ENCODE measurements at regions not wholly inside any gene's neighbourhood (a gene's known extent, or its start where the extent isn't known, plus 50 kb on each side); places are given as distances from the start of the nearest gene placed in this dataset.
"Not testable (repeated sequence)": the region's sequence is repeated elsewhere in the genome, so short reads cannot be mapped to it uniquely, and the experiment has no call there.

DNA sequence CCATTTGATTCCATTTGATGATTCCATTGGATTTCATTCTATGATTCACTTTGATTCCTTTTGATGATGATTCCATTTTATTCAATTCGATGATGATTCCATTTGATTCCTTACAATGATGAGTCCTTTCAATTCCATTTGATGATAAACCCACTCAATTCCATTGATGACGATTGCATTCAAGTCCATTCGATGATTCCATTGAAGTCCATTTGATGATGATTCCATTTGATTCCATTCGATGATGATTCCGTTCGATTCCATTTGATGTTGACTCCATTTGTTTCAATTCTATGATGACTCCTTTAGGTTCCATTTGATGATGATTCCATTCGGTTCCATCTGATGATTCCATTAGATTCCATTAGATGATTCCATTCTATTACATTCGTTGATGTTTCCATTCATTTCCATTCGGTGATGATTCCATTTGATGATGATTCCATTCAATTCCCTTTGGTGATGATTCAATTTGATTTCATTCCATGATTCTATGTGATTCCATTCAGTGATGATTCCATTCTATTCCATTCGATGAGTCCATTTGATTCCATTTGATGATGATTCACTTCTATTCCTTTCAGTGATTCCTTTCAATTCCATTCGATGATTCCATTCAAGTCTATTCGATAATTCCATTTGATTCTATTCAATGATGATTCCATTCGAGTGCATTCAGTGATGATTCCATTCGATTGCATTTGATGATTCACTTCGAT is 1106.0 kb downstream of the RPIA start:
- in situ Hi-C loops (cut with HindIII; ENCODE audit: low pct_unique_long_range_greater_than_20kb, low sequenced_read_pairs) = no loop called here
- no peaks in the 10 kb centered on the region for H3K9me3 ChIP-seq (ENCODE audit: control insufficient read depth, insufficient read depth, low read depth, low read length)
- no peak overlapping the region for H3K4me3 ChIP-seq (ENCODE audit: low read depth in 2 of 2, low read length in 2 of 2)
- H3K27me3 ChIP-seq (ENCODE audit: control insufficient read depth, insufficient read depth, low read length) = no peaks in the 10 kb centered on the region
- intact Hi-C loops (cut with micrococcal nuclease; ENCODE audit: unreplicated experiment) = no loop called here
- TF ChIP-seq SIN3A (IDR thresholded peaks at IDR 0.05; ENCODE audit: borderline replicate concordance, insufficient read depth, low read depth, low read length) (no peak), POLR2AphosphoS5 (IDR thresholded peaks at IDR 0.05; ENCODE audit: low read depth, low read length) (no peak), TCF7L2 (IDR thresholded peaks at IDR 0.05; ENCODE audit: low read depth, low read length) (no peak)
- TF ChIP-seq, protein P1, sequence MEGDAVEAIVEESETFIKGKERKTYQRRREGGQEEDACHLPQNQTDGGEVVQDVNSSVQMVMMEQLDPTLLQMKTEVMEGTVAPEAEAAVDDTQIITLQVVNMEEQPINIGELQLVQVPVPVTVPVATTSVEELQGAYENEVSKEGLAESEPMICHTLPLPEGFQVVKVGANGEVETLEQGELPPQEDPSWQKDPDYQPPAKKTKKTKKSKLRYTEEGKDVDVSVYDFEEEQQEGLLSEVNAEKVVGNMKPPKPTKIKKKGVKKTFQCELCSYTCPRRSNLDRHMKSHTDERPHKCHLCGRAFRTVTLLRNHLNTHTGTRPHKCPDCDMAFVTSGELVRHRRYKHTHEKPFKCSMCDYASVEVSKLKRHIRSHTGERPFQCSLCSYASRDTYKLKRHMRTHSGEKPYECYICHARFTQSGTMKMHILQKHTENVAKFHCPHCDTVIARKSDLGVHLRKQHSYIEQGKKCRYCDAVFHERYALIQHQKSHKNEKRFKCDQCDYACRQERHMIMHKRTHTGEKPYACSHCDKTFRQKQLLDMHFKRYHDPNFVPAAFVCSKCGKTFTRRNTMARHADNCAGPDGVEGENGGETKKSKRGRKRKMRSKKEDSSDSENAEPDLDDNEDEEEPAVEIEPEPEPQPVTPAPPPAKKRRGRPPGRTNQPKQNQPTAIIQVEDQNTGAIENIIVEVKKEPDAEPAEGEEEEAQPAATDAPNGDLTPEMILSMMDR (IDR thresholded peaks at IDR 0.05) = no peak
- TF ChIP-seq, protein P2, sequence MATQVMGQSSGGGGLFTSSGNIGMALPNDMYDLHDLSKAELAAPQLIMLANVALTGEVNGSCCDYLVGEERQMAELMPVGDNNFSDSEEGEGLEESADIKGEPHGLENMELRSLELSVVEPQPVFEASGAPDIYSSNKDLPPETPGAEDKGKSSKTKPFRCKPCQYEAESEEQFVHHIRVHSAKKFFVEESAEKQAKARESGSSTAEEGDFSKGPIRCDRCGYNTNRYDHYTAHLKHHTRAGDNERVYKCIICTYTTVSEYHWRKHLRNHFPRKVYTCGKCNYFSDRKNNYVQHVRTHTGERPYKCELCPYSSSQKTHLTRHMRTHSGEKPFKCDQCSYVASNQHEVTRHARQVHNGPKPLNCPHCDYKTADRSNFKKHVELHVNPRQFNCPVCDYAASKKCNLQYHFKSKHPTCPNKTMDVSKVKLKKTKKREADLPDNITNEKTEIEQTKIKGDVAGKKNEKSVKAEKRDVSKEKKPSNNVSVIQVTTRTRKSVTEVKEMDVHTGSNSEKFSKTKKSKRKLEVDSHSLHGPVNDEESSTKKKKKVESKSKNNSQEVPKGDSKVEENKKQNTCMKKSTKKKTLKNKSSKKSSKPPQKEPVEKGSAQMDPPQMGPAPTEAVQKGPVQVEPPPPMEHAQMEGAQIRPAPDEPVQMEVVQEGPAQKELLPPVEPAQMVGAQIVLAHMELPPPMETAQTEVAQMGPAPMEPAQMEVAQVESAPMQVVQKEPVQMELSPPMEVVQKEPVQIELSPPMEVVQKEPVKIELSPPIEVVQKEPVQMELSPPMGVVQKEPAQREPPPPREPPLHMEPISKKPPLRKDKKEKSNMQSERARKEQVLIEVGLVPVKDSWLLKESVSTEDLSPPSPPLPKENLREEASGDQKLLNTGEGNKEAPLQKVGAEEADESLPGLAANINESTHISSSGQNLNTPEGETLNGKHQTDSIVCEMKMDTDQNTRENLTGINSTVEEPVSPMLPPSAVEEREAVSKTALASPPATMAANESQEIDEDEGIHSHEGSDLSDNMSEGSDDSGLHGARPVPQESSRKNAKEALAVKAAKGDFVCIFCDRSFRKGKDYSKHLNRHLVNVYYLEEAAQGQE (IDR thresholded peaks at IDR 0.05; ENCODE audit: insufficient read depth in 1 of 2, low read depth in 2 of 2, low read length in 1 of 2) = no peak
- ATAC-seq (no peak), DNase-seq (ENCODE audit: low read depth, low spot score) (no peak)
- no TSS peak for BruUV-seq (replicated peaks)
- ChIA-PET CTCF (no interaction called here), POLR2A (no interaction called here)
- H3K36me3 ChIP-seq (ENCODE audit: control insufficient read depth, insufficient read depth, low read length) = no peaks in the 10 kb centered on the region
- no peak overlapping the region for H3K27ac ChIP-seq (ENCODE audit: low read length)
- no peaks in the 10 kb centered on the region for H3K4me1 ChIP-seq (ENCODE audit: control insufficient read depth, insufficient read depth, low read length)

DNA sequence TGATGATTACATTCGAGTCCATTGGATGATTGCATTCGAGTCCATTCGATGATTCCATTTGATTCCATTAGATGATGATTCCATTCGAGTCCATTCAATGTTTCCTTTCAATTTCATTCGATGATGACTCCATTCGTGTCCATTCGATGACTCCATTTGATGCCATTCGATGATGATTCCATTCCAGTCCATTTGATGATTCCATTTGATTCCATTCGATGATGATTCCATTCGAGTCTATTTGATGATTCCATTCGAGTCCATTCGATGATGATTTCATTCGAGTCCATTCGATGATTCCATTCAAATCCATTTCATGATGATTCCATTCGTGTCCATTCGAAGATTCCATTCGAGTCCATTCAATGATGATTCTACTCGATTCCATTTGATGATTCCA is 1109.7 kb downstream of the RPIA start:
- H3K9me3 ChIP-seq (ENCODE audit: control insufficient read depth, insufficient read depth, low read depth, low read length); H3K27me3 ChIP-seq (ENCODE audit: control insufficient read depth, insufficient read depth, low read length); H3K4me1 ChIP-seq (ENCODE audit: control insufficient read depth, insufficient read depth, low read length); H3K4me3 ChIP-seq (ENCODE audit: low read depth in 2 of 2, low read length in 2 of 2); in situ Hi-C loops (cut with HindIII; ENCODE audit: low pct_unique_long_range_greater_than_20kb, low sequenced_read_pairs); CTCF ChIA-PET; H3K36me3 ChIP-seq (ENCODE audit: control insufficient read depth, insufficient read depth, low read length); ATAC-seq; DNase-seq (ENCODE audit: low read depth, low spot score); intact Hi-C loops (cut with micrococcal nuclease; ENCODE audit: unreplicated experiment); BruUV-seq (replicated peaks); POLR2A ChIA-PET; H3K27ac ChIP-seq (ENCODE audit: low read length): not testable (repeated sequence)

DNA sequence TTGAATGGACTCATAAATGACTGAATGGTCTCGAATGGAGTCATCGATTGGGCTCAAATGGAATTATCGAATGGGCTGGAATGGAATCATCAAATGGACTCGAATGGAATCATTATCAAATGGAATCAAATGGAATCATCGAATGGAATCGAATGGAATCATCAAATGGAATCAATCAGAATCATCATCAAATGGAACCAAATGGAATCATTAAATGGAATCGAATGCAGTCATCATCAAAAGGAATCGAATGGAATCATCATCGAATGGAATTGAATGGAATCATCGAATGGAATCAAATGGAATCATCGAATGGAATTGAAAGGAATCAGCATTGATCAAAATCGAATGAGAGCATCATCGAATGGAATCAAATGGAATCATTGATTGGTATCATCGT is 1114.9 kb downstream of the RPIA start:
- BruUV-seq (replicated peaks); in situ Hi-C loops (cut with HindIII; ENCODE audit: low pct_unique_long_range_greater_than_20kb, low sequenced_read_pairs); ATAC-seq: not testable (repeated sequence)

More for the DNA sequence above, 1114.9 kb downstream of the RPIA start:
- POLR2A ChIA-PET; H3K4me1 ChIP-seq (ENCODE audit: control insufficient read depth, insufficient read depth, low read length); H3K36me3 ChIP-seq (ENCODE audit: control insufficient read depth, insufficient read depth, low read length); CTCF ChIA-PET; H3K9me3 ChIP-seq (ENCODE audit: control insufficient read depth, insufficient read depth, low read depth, low read length); H3K4me3 ChIP-seq (ENCODE audit: low read depth in 2 of 2, low read length in 2 of 2); DNase-seq (ENCODE audit: low read depth, low spot score); H3K27me3 ChIP-seq (ENCODE audit: control insufficient read depth, insufficient read depth, low read length); intact Hi-C loops (cut with micrococcal nuclease; ENCODE audit: unreplicated experiment); H3K27ac ChIP-seq (ENCODE audit: low read length): not testable (repeated sequence)

Measured in Panc1 (cell line).